Astrocyte of the spinal cord (primary cell): ENCODE measurements at regions not wholly inside any gene's neighbourhood (a gene's known extent, or its start where the extent isn't known, plus 50 kb on each side); places are given as distances from the start of the nearest gene placed in this dataset.

ENCODE experiments used
- DNase-seq: peaks from one replicate; pipeline ENCODE4 v3.0.0; 2011; ENCODE audit warnings: low read depth, low spot score
- H3K4me3 ChIP-seq: 2 replicates; pipeline ENCODE4 v1.5.1; 2011; ENCODE audit warnings: low read depth, mild to moderate bottlenecking, low read length, moderate library complexity
- CTCF ChIP-seq: IDR thresholded peaks from 2 replicates; pipeline ENCODE4 v1.5.1; 2012; ENCODE audit warnings: low read depth, mild to moderate bottlenecking, low read length, inconsistent platforms
- in situ Hi-C: cut with HindIII; loops from 2 replicates; pipeline ENCODE4 v1.10.0; 2017; ENCODE audit warnings: low sequenced_read_pairs

- no peak for DNase-seq
- H3K4me3 ChIP-seq = no peak overlapping the region
- TF ChIP-seq CTCF = no peak
- in situ Hi-C loops = no loop called here
Measured at GRCh38 chr4:162401021-162401420, 237.2 kb upstream of the FSTL5 start.

- no peak for DNase-seq
- no peak for TF ChIP-seq CTCF
- in situ Hi-C loops = no loop called here
- no peak overlapping the region for H3K4me3 ChIP-seq
Measured at GRCh38 chr4:162392946-162393345, 229.1 kb upstream of the FSTL5 start.

DNA sequence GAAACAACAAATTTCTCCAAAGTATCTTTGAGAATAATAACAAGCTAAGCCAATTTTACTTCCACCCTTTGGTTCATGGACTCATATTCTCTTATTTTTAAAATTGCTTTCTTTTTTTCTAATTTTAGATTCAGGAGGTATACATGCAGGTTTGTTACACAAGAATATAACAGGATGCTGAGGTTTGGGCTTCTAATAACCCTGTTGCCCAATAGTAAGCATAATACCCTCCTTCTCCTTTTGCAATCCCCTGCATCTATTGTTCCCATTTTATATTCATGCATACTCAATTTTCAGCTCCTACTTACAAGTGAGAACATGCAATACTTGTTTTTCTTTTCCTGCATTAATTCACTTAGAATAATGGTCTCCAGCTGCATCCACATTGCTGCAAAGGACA, 202.3 kb upstream of the FSTL5 start:
- no peak overlapping the region for H3K4me3 ChIP-seq
- no peak for TF ChIP-seq CTCF
- DNase-seq = no peak
- in situ Hi-C loops = no loop called here

GRCh38 chr4:162364651-162365050, 200.9 kb upstream of the FSTL5 start:
- no peak for DNase-seq
- in situ Hi-C loops = no loop called here
- no peak for TF ChIP-seq CTCF
- no peak overlapping the region for H3K4me3 ChIP-seq

DNA sequence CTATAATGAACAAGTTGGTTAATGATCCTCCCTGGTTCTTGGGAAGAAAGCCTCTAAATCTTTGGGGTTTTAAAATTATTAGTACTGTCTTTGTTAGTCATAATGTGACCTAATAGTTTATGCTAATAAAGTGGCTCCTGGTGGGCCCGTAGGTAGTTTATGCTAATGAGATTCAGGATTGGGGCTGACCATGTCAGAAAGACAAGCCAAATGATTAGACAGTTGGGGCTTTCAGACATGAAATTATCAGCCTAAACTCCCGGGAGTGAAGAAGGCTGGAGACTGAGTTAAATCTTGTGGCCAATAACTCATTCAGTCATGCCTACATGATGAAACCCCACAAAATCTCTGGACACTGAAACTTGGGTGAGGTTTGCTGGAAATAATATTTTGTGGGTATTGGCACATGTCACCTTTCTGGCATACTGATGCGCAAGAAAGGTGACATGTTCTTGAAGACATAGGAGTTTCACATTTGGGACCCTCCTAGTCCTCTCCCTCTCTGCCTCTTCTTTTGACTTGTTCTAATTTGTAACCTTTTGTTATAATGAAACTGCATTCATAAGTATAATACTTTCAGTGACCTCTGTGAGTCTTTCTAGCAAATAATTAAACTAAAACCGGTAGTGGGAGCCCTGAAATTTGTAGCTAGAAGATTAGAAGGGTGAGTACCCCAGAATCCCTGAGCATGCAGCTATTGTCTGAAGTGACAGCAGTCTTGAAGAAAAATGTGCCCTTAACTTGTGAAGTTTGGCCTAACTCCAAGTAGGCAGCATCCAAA, 196.8 kb upstream of the FSTL5 start:
- no peak for TF ChIP-seq CTCF
- no peak overlapping the region for H3K4me3 ChIP-seq
- in situ Hi-C loops = no loop called here
- DNase-seq = no peak

DNA sequence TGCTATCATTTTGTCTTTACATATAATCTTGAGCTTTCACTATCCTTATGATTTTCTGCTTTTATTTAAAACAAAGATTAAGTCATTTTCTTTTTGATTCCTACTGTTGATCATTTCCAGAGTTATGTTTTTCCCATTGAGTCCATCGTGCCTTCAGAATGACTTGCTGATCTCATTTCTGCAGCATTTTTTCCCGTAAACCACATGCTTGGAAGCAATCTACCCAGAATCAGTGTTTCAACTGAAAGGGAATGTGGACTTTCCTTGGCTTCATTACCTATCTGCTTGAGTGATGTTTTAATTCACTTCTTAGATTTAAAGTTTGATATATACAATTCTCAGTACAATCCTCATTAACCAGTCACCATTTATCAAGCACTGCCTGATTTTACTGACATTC, 192.4 kb upstream of the FSTL5 start:
- DNase-seq = no peak
- no peak overlapping the region for H3K4me3 ChIP-seq
- in situ Hi-C loops = no loop called here
- no peak for TF ChIP-seq CTCF
